ENCODE measurements at regions not wholly inside any gene's neighbourhood (a gene's known extent, or its start where the extent isn't known, plus 50 kb on each side); places are given as distances from the start of the nearest gene placed in this dataset.
"Not testable (repeated sequence)": the region's sequence is repeated elsewhere in the genome, so short reads cannot be mapped to it uniquely, and the experiment has no call there.

- no peak for DNase-seq
Measured at GRCh38 chr6:6984585-6985366, 123.0 kb upstream of the RREB1 start.

GRCh38 chr6:6986344-6986743 lies 121.4 kb upstream of the RREB1 start:
- no peak for DNase-seq

GRCh38 chr6:6987749-6988148 lies 120.0 kb upstream of the RREB1 start:
- no peak for DNase-seq

GRCh38 chr6:6990059-6990458 lies 117.7 kb upstream of the RREB1 start:
- not testable (repeated sequence) for DNase-seq

GRCh38 chr6:6993503-6994237 lies 114.1 kb upstream of the RREB1 start:
- no peak for DNase-seq

GRCh38 chr6:6994796-6995195 lies 113.0 kb upstream of the RREB1 start:
- no peak for DNase-seq

GRCh38 chr6:6995328-6995727 lies 112.4 kb upstream of the RREB1 start:
- no peak for DNase-seq

GRCh38 chr6:6996124-6996523 lies 111.6 kb upstream of the RREB1 start:
- no peak for DNase-seq

- DNase-seq: no peak
Measured at GRCh38 chr6:6997263-6998193, 110.2 kb upstream of the RREB1 start.

- no peak for DNase-seq
Measured at GRCh38 chr6:6998194-6998569, 109.6 kb upstream of the RREB1 start.

- no peak for DNase-seq
Measured at GRCh38 chr6:7000825-7001777, 106.7 kb upstream of the RREB1 start.

- DNase-seq: no peak
Measured at GRCh38 chr6:7003041-7003440, 104.7 kb upstream of the RREB1 start.

- no peak for DNase-seq
Measured at GRCh38 chr6:7004581-7005297, 103.0 kb upstream of the RREB1 start.

- no peak for DNase-seq
Measured at GRCh38 chr6:7006515-7007191, 101.1 kb upstream of the RREB1 start.

- no peak for DNase-seq
Measured at GRCh38 chr6:7008451-7008988, 99.2 kb upstream of the RREB1 start.

- DNase-seq: no peak
Measured at GRCh38 chr6:7016226-7016625, 91.5 kb upstream of the RREB1 start.

GRCh38 chr6:7021301-7021700 lies 86.5 kb upstream of the RREB1 start:
- DNase-seq: no peak

GRCh38 chr6:7025861-7026260 lies 81.9 kb upstream of the RREB1 start:
- no peak for DNase-seq

GRCh38 chr6:7028963-7029362 lies 78.8 kb upstream of the RREB1 start:
- not testable (repeated sequence) for DNase-seq

- not testable (repeated sequence) for DNase-seq
Measured at GRCh38 chr6:7030968-7031367, 76.8 kb upstream of the RREB1 start.

GRCh38 chr6:7033202-7033601 lies 74.6 kb upstream of the RREB1 start:
- DNase-seq: no peak
